ENCODE measurements at regions not wholly inside any gene's neighbourhood (a gene's known extent, or its start where the extent isn't known, plus 50 kb on each side); places are given as distances from the start of the nearest gene placed in this dataset.

DNA sequence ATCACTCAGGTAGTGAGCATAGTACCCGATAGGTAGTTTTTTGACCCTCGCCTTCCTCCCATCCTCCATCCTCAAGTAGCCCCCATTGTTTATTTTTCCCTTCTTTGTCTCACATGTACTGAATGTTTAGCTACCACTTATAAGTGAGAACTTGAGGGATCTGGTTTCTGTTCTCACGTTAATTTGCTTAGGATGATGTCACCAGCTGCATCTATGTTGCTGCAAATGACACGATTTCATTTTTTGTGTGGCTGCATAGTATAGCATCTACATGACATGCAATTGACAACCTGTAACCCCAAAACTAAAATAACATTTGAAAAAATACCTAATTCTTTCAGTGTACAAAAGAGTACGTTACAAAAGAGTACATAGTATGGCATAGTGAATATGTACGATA, 254.0 kb upstream of the NOVA1 start:
- Histone ChIP-seq H3K4ac (ENCODE audit: low read depth, low read length) (no peak overlapping the region), H4K91ac (ENCODE audit: insufficient read depth, low read depth, low read length) (no peak overlapping the region), H3K18ac (ENCODE audit: low read depth, low read length) (no peak overlapping the region), H3K9me3 (ENCODE audit: control insufficient read depth, insufficient read depth, low read length) (peaks cover 2% of the 10 kb centered on the region; the same call in 1 of the 2 replicates), H2AK5ac (ENCODE audit: low read depth, low read length) (no peak overlapping the region), H4K8ac (ENCODE audit: low read depth in 2 of 2, low read length in 2 of 2) (no peak overlapping the region), H2BK20ac (ENCODE audit: low read depth, low read length) (no peak overlapping the region), H2AK9ac (replicated peaks; ENCODE audit: low read depth, low read length, poor library complexity) (no peak overlapping the region), H3K4me3 (ENCODE audit: insufficient read depth, low read depth, low read length) (no peak overlapping the region), H4K20me1 (ENCODE audit: insufficient read depth, low read length) (no peaks in the 10 kb centered on the region), H2AFZ (replicated peaks; ENCODE audit: low read length, poor library complexity) (no peak overlapping the region), H3K4me2 (ENCODE audit: low read depth, low read length) (no peak overlapping the region), H4K5ac (ENCODE audit: low read depth, low read length) (no peak overlapping the region), H3K27ac (ENCODE audit: insufficient read depth, low read length) (no peak overlapping the region), H3K23ac (ENCODE audit: low read depth, low read length) (no peak overlapping the region), H3K36me3 (ENCODE audit: control insufficient read depth, insufficient read depth, low read length) (no peaks in the 10 kb centered on the region), H2BK15ac (ENCODE audit: low read depth, low read length) (no peak overlapping the region), H3K27me3 (ENCODE audit: control insufficient read depth, insufficient read depth, low read length) (no peaks in the 10 kb centered on the region), H2BK5ac (ENCODE audit: low read depth, low read length, poor library complexity, severe bottlenecking) (no peak overlapping the region), H3K9ac (ENCODE audit: low read depth, low read length) (no peak overlapping the region), H3K56ac (ENCODE audit: extremely low read depth, insufficient read depth, low read length) (no peak overlapping the region), H3K14ac (replicated peaks; ENCODE audit: low read depth, low read length) (no peak overlapping the region), H3K4me1 (ENCODE audit: control insufficient read depth, insufficient read depth, low read length) (no peaks in the 10 kb centered on the region), H2BK120ac (ENCODE audit: low read depth, low read length) (no peak overlapping the region), H3K79me1 (ENCODE audit: low read depth in 1 of 2, low read length in 2 of 2) (no peaks in the 10 kb centered on the region), H3K9me1 (ENCODE audit: insufficient read depth, low read length) (no peaks in the 10 kb centered on the region)
- dilution Hi-C loops (cut with HindIII; ENCODE audit: low sequenced_read_pairs, unreplicated experiment) (no loop called here), intact Hi-C loops (cut with micrococcal nuclease) (no loop called here), in situ Hi-C loops (cut with MboI; ENCODE audit: low sequenced_read_pairs) (no loop called here)
- ATAC-seq (ENCODE audit: low read depth): no peak
- 75% methylated on average over 1 of the region's 6 CpGs; no CpG with 5 or more reads in 1 of the 2 experiments for whole genome bisulfite sequencing, 2 experiments (ENCODE audit: extremely low coverage in 2 of 2, insufficient read length in 1 of 2)
- POLR2A ChIA-PET (ENCODE audit: unreplicated experiment): no interaction called here
- DNase-seq: no peak
- CTCF ChIA-PET: no interaction called here
- BruUV-seq (replicated peaks): no TSS peak
- TF ChIP-seq, protein P1, sequence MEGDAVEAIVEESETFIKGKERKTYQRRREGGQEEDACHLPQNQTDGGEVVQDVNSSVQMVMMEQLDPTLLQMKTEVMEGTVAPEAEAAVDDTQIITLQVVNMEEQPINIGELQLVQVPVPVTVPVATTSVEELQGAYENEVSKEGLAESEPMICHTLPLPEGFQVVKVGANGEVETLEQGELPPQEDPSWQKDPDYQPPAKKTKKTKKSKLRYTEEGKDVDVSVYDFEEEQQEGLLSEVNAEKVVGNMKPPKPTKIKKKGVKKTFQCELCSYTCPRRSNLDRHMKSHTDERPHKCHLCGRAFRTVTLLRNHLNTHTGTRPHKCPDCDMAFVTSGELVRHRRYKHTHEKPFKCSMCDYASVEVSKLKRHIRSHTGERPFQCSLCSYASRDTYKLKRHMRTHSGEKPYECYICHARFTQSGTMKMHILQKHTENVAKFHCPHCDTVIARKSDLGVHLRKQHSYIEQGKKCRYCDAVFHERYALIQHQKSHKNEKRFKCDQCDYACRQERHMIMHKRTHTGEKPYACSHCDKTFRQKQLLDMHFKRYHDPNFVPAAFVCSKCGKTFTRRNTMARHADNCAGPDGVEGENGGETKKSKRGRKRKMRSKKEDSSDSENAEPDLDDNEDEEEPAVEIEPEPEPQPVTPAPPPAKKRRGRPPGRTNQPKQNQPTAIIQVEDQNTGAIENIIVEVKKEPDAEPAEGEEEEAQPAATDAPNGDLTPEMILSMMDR (conservative IDR thresholded peaks at IDR 0.05; ENCODE audit: low read depth, low read length): no peak
- no peak for TF ChIP-seq NFE2L2 (IDR thresholded peaks at IDR 0.05; ENCODE audit: low read depth, low read length)
- no peak for TF ChIP-seq BHLHE40 (IDR thresholded peaks at IDR 0.05; ENCODE audit: low read depth, low read length)
- TF ChIP-seq CHD1 (IDR thresholded peaks at IDR 0.05; ENCODE audit: low read depth, low read length): no peak
- TF ChIP-seq RAD21 (IDR thresholded peaks at IDR 0.05; ENCODE audit: low read length): no peak
- TF ChIP-seq MXI1 (IDR thresholded peaks at IDR 0.05; ENCODE audit: borderline replicate concordance, low read depth, low read length): no peak
- no peak for TF ChIP-seq POLR2A (IDR thresholded peaks at IDR 0.05; ENCODE audit: low read depth, low read length)
- no peak for TF ChIP-seq CEBPB (IDR thresholded peaks at IDR 0.05; ENCODE audit: low read depth, low read length)
- TF ChIP-seq FOS (IDR thresholded peaks at IDR 0.05; ENCODE audit: low read depth, low read length): no peak
- TF ChIP-seq SMC3 (IDR thresholded peaks at IDR 0.05; ENCODE audit: low read depth, low read length): no peak
- no peak for TF ChIP-seq RFX5 (IDR thresholded peaks at IDR 0.05; ENCODE audit: low read depth, low read length)
- TF ChIP-seq MAZ (IDR thresholded peaks at IDR 0.05; ENCODE audit: borderline replicate concordance, low read depth, low read length): no peak
- TF ChIP-seq MAFK (IDR thresholded peaks at IDR 0.05; ENCODE audit: low read depth, low read length): no peak
- TF ChIP-seq, protein P2, sequence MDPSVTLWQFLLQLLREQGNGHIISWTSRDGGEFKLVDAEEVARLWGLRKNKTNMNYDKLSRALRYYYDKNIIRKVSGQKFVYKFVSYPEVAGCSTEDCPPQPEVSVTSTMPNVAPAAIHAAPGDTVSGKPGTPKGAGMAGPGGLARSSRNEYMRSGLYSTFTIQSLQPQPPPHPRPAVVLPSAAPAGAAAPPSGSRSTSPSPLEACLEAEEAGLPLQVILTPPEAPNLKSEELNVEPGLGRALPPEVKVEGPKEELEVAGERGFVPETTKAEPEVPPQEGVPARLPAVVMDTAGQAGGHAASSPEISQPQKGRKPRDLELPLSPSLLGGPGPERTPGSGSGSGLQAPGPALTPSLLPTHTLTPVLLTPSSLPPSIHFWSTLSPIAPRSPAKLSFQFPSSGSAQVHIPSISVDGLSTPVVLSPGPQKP (IDR thresholded peaks at IDR 0.05; ENCODE audit: borderline replicate concordance, low read depth, low read length): no peak
- TF ChIP-seq, protein P3, sequence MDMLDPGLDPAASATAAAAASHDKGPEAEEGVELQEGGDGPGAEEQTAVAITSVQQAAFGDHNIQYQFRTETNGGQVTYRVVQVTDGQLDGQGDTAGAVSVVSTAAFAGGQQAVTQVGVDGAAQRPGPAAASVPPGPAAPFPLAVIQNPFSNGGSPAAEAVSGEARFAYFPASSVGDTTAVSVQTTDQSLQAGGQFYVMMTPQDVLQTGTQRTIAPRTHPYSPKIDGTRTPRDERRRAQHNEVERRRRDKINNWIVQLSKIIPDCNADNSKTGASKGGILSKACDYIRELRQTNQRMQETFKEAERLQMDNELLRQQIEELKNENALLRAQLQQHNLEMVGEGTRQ (IDR thresholded peaks at IDR 0.05; ENCODE audit: low read depth, low read length): no peak

Data from IMR-90 (cell line).